Trophoblast cell (in vitro differentiated cells and primary cell): ENCODE measurements at regions not wholly inside any gene's neighbourhood (a gene's known extent, or its start where the extent isn't known, plus 50 kb on each side); places are given as distances from the start of the nearest gene placed in this dataset.
"Not testable (repeated sequence)": the region's sequence is repeated elsewhere in the genome, so short reads cannot be mapped to it uniquely, and the experiment has no call there.

Experiments used
- DNase-seq, 2 donors: peaks; one replicate each; pipeline ENCODE4 v3.0.0-alpha.2; 2016
- H2AFZ ChIP-seq: 2 replicates; pipeline ENCODE4 v1.6.1; 2013; ENCODE audit warnings: low read length, moderate library complexity, mild to moderate bottlenecking; ENCODE audit not compliant: insufficient read depth, poor library complexity
- H2AK5ac ChIP-seq: 2 replicates; pipeline ENCODE4 v1.6.1; 2013; ENCODE audit warnings: mild to moderate bottlenecking, low read length
- H2BK120ac ChIP-seq: 2 replicates; pipeline ENCODE4 v1.6.1; 2013; ENCODE audit warnings: low read length, mild to moderate bottlenecking, moderate library complexity; ENCODE audit not compliant: insufficient read depth, poor library complexity
- H2BK12ac ChIP-seq: 2 replicates; pipeline ENCODE4 v1.6.1; 2013; ENCODE audit warnings: mild to moderate bottlenecking, low read length, moderate library complexity
- H2BK5ac ChIP-seq: 2 replicates; pipeline ENCODE4 v1.6.1; 2013; ENCODE audit warnings: low read length, low read depth, moderate library complexity, mild to moderate bottlenecking; ENCODE audit not compliant: poor library complexity
- H3K14ac ChIP-seq: 2 replicates; pipeline ENCODE4 v1.6.1; 2013; ENCODE audit warnings: mild to moderate bottlenecking, low read length
- H3K18ac ChIP-seq: 2 replicates; pipeline ENCODE4 v1.6.1; 2013; ENCODE audit warnings: mild to moderate bottlenecking, low read length
- H3K23ac ChIP-seq: 2 replicates; pipeline ENCODE4 v1.6.1; 2013; ENCODE audit warnings: low read length
- H3K27ac ChIP-seq: 2 replicates; pipeline ENCODE4 v1.5.1; 2013; ENCODE audit warnings: low read depth, mild to moderate bottlenecking, inconsistent platforms, low read length, moderate library complexity
- H3K27me3 ChIP-seq: 2 replicates; pipeline ENCODE4 v1.6.1; 2013; ENCODE audit warnings: inconsistent platforms, mild to moderate bottlenecking, low read length, moderate library complexity; ENCODE audit not compliant: insufficient read depth
- H3K36me3 ChIP-seq, 2 experiments: 1 replicate in 1 of 2; 2 replicates in 1 of 2; pipeline ENCODE4 v1.6.1; 2013; ENCODE audit warnings: low read length in 2 of 2, mild to moderate bottlenecking in 2 of 2, moderate library complexity in 1 of 2; ENCODE audit not compliant: insufficient read depth in 2 of 2, control insufficient read depth in 1 of 2
- H3K4ac ChIP-seq: 2 replicates; pipeline ENCODE4 v1.6.1; 2013; ENCODE audit warnings: low read depth, mild to moderate bottlenecking, low read length, moderate library complexity
- H3K4me1 ChIP-seq, 2 experiments: 1 replicate in 1 of 2; 2 replicates in 1 of 2; pipeline ENCODE4 v1.6.1; 2013; ENCODE audit warnings: low read length in 2 of 2, mild to moderate bottlenecking in 2 of 2, moderate library complexity in 1 of 2; ENCODE audit not compliant: insufficient read depth in 2 of 2, control insufficient read depth in 1 of 2
- H3K4me2 ChIP-seq: 2 replicates; pipeline ENCODE4 v1.6.1; 2013; ENCODE audit warnings: inconsistent platforms, mild to moderate bottlenecking, low read length, moderate library complexity
- H3K4me3 ChIP-seq: 2 replicates; pipeline ENCODE4 v1.5.1; 2013; ENCODE audit warnings: mild to moderate bottlenecking, low read depth, low read length, inconsistent platforms
- H3K79me1 ChIP-seq: one replicate; pipeline ENCODE4 v1.6.1; 2013; ENCODE audit warnings: low read length
- H3K79me2 ChIP-seq: 2 replicates; pipeline ENCODE4 v1.6.1; 2013; ENCODE audit warnings: low read length, mild to moderate bottlenecking; ENCODE audit not compliant: control insufficient read depth, insufficient read depth, poor library complexity
- H3K9ac ChIP-seq: 2 replicates; pipeline ENCODE4 v1.6.1; 2013; ENCODE audit warnings: mild to moderate bottlenecking, low read length
- H3K9me3 ChIP-seq: 2 replicates; pipeline ENCODE4 v1.6.1; 2013; ENCODE audit warnings: low read depth, mild to moderate bottlenecking, control low read depth, inconsistent platforms, low read length; ENCODE audit not compliant: insufficient read depth
- H4K12ac ChIP-seq: 2 replicates; pipeline ENCODE4 v1.6.1; 2013; ENCODE audit warnings: low read depth, mild to moderate bottlenecking, low read length, moderate library complexity
- H4K8ac ChIP-seq: 2 replicates; pipeline ENCODE4 v1.6.1; 2013; ENCODE audit warnings: low read depth, mild to moderate bottlenecking, low read length, moderate library complexity
- H4K91ac ChIP-seq: one replicate; pipeline ENCODE4 v1.6.1; 2013; ENCODE audit warnings: low read depth, mild to moderate bottlenecking, low read length, moderate library complexity
- WGBS: extraction: QIAGEN DNeasy Blood & Tissue Kit; methylation state at CpG from one replicate; pipeline ENCODE4 v1.1.7; 2013; ENCODE audit warnings: missing lambda C conversion rate; ENCODE audit not compliant: insufficient read length, insufficient coverage; ENCODE audit errors: extremely low coverage; 5-methylcytosine and 5-hydroxymethylcytosine counted together

- WGBS, result no CpG with 5 or more reads among the region's 3 CpGs
- H2BK5ac ChIP-seq, H3K36me3 ChIP-seq, H2AK5ac ChIP-seq, H2BK120ac ChIP-seq, H4K91ac ChIP-seq, H3K23ac ChIP-seq, H4K12ac ChIP-seq, H3K27ac ChIP-seq, H3K18ac ChIP-seq, H3K4me1 ChIP-seq, H3K27me3 ChIP-seq, H2BK12ac ChIP-seq, H3K9ac ChIP-seq, H3K4ac ChIP-seq, H3K4me2 ChIP-seq, H4K8ac ChIP-seq, DNase-seq, H3K4me3 ChIP-seq, H3K9me3 ChIP-seq, H3K79me2 ChIP-seq, H3K14ac ChIP-seq, H2AFZ ChIP-seq, H3K79me1 ChIP-seq: not testable (repeated sequence)
These were observed 295.8 kb upstream of the NUDT12 start for GRCh38 chr5:103858367-103858766.

GRCh38 chr5:103851091-103851490 lies 288.5 kb upstream of the NUDT12 start:
- no peaks in the 10 kb centered on the region for H3K79me2 ChIP-seq
- no peaks in the 10 kb centered on the region for H3K27me3 ChIP-seq
- H3K14ac ChIP-seq, result no peak overlapping the region
- no peak overlapping the region for H3K18ac ChIP-seq
- H2AK5ac ChIP-seq, result no peak overlapping the region
- no peak overlapping the region for H3K27ac ChIP-seq
- H3K4me2 ChIP-seq, result no peak overlapping the region
- no peaks in the 10 kb centered on the region for H3K79me1 ChIP-seq
- no peaks in the 10 kb centered on the region for H3K9me3 ChIP-seq
- no peak overlapping the region for H2BK5ac ChIP-seq
- WGBS, result no CpG with 5 or more reads among the region's 1 CpG
- no peak overlapping the region for H3K4me3 ChIP-seq
- H2BK12ac ChIP-seq, result no peak overlapping the region
- H3K4me1 ChIP-seq, result no peaks in the 10 kb centered on the region
- no peak overlapping the region for H4K91ac ChIP-seq
- DNase-seq, result no peak
- H4K8ac ChIP-seq, result no peak overlapping the region
- no peak overlapping the region for H4K12ac ChIP-seq
- no peak overlapping the region for H3K9ac ChIP-seq
- H2BK120ac ChIP-seq, result no peak overlapping the region
- H3K23ac ChIP-seq, result no peak overlapping the region
- H3K36me3 ChIP-seq, result no peaks in the 10 kb centered on the region
- no peak overlapping the region for H2AFZ ChIP-seq
- no peak overlapping the region for H3K4ac ChIP-seq

- no peak overlapping the region for H3K14ac ChIP-seq
- no peaks in the 10 kb centered on the region for H3K9me3 ChIP-seq
- no peak overlapping the region for H2AK5ac ChIP-seq
- DNase-seq, result peak; percentile 23 to 75
- no peak overlapping the region for H2BK120ac ChIP-seq
- H3K4me1 ChIP-seq, result no peaks in the 10 kb centered on the region
- no CpG with 5 or more reads among the region's 3 CpGs for WGBS
- H3K27ac ChIP-seq, result no peak overlapping the region
- H2BK5ac ChIP-seq, result no peak overlapping the region
- H3K18ac ChIP-seq, result no peak overlapping the region
- H4K91ac ChIP-seq, result no peak overlapping the region
- no peak overlapping the region for H3K23ac ChIP-seq
- no peak overlapping the region for H3K4ac ChIP-seq
- H4K8ac ChIP-seq, result no peak overlapping the region
- H3K79me1 ChIP-seq, result no peaks in the 10 kb centered on the region
- no peak overlapping the region for H3K9ac ChIP-seq
- H3K4me3 ChIP-seq, result no peak overlapping the region
- no peak overlapping the region for H2BK12ac ChIP-seq
- no peak overlapping the region for H3K4me2 ChIP-seq
- H3K79me2 ChIP-seq, result no peaks in the 10 kb centered on the region
- no peaks in the 10 kb centered on the region for H3K36me3 ChIP-seq
- no peak overlapping the region for H4K12ac ChIP-seq
- H2AFZ ChIP-seq, result no peak overlapping the region
- no peaks in the 10 kb centered on the region for H3K27me3 ChIP-seq
These were observed 287.3 kb upstream of the NUDT12 start for GRCh38 chr5:103849934-103850333.

- no peaks in the 10 kb centered on the region for H3K79me1 ChIP-seq
- H3K79me2 ChIP-seq, result no peaks in the 10 kb centered on the region
- WGBS, result no CpG with 5 or more reads among the region's 3 CpGs
- H2AFZ ChIP-seq, result no peak overlapping the region
- H3K4ac ChIP-seq, result no peak overlapping the region
- H2BK5ac ChIP-seq, result no peak overlapping the region
- H3K27ac ChIP-seq, result no peak overlapping the region
- no peak overlapping the region for H2BK120ac ChIP-seq
- H3K18ac ChIP-seq, result no peak overlapping the region
- no peak overlapping the region for H4K91ac ChIP-seq
- H3K4me1 ChIP-seq, result no peaks in the 10 kb centered on the region
- H3K14ac ChIP-seq, result no peak overlapping the region
- no peaks in the 10 kb centered on the region for H3K27me3 ChIP-seq
- H4K8ac ChIP-seq, result no peak overlapping the region
- H2AK5ac ChIP-seq, result no peak overlapping the region
- no peak overlapping the region for H3K9ac ChIP-seq
- H3K4me2 ChIP-seq, result no peak overlapping the region
- no peak overlapping the region for H3K4me3 ChIP-seq
- no peak overlapping the region for H4K12ac ChIP-seq
- DNase-seq, result no peak
- no peaks in the 10 kb centered on the region for H3K36me3 ChIP-seq
- no peaks in the 10 kb centered on the region for H3K9me3 ChIP-seq
- H2BK12ac ChIP-seq, result no peak overlapping the region
- H3K23ac ChIP-seq, result no peak overlapping the region
These were observed 284.5 kb upstream of the NUDT12 start for GRCh38 chr5:103847060-103847459.
